OCI-LY1 (cell line): ENCODE measurements at regions not wholly inside any gene's neighbourhood (a gene's known extent, or its start where the extent isn't known, plus 50 kb on each side); places are given as distances from the start of the nearest gene placed in this dataset.

ENCODE experiments used
- H2AFZ ChIP-seq: fragments of 200-600 bp; sonication (generic), shearing (Covaris generic); 2 replicates; pipeline ENCODE4 v1.6.0; 2014; ENCODE audit warnings: antibody characterized with exemption, mild to moderate bottlenecking, low read length
- H3F3A ChIP-seq: fragments of 200-600 bp; sonication (generic), shearing (Covaris generic); 2 replicates; pipeline ENCODE4 v1.6.0; 2014; ENCODE audit warnings: mild to moderate bottlenecking, antibody characterized with exemption, low read length, moderate library complexity; ENCODE audit not compliant: insufficient read depth
- H3K27ac ChIP-seq: fragments of 200-600 bp; sonication (generic); 2 replicates; pipeline ENCODE4 v1.5.1; 2014; ENCODE audit warnings: low read length, mixed run types, mild to moderate bottlenecking, low read depth; ENCODE audit not compliant: poor library complexity, severe bottlenecking
- H3K27me3 ChIP-seq: fragments of 200-600 bp; sonication (generic); 2 replicates; pipeline ENCODE4 v1.6.0; 2014; ENCODE audit warnings: antibody characterized with exemption, mild to moderate bottlenecking, low read length, moderate library complexity; ENCODE audit not compliant: insufficient read depth
- H3K36me3 ChIP-seq: fragments of 200-600 bp; sonication (generic); 2 replicates; pipeline ENCODE4 v1.6.1; 2014; ENCODE audit warnings: mild to moderate bottlenecking, antibody characterized with exemption, low read length, moderate library complexity, mixed read lengths; ENCODE audit not compliant: insufficient read depth
- H3K4me1 ChIP-seq: fragments of 200-600 bp; sonication (generic); 2 replicates; pipeline ENCODE4 v1.5.1; 2014; ENCODE audit warnings: mild to moderate bottlenecking, low read length, moderate library complexity; ENCODE audit not compliant: insufficient read depth, severe bottlenecking
- H3K4me2 ChIP-seq: fragments of 200-600 bp; sonication (generic), shearing (Covaris generic); 2 replicates; pipeline ENCODE4 v1.6.1; 2014; ENCODE audit warnings: low read length
- H3K4me3 ChIP-seq: fragments of 200-600 bp; sonication (generic); 2 replicates; pipeline ENCODE4 v1.5.1; 2014; ENCODE audit warnings: low read length, low read depth, mild to moderate bottlenecking, mixed read lengths; ENCODE audit not compliant: poor library complexity, severe bottlenecking
- H3K79me2 ChIP-seq: fragments of 200-600 bp; shearing (Covaris generic); 2 replicates; pipeline ENCODE4 v1.6.1; 2016; ENCODE audit warnings: mixed run types, low read length, mixed read lengths; ENCODE audit not compliant: insufficient read depth
- H3K9ac ChIP-seq: fragments of 200-600 bp; sonication (generic), shearing (Covaris generic); 2 replicates; pipeline ENCODE4 v1.6.1; 2014; ENCODE audit warnings: mild to moderate bottlenecking, low read length, mixed read lengths
- H3K9me2 ChIP-seq: fragments of 200-600 bp; sonication (generic), shearing (Covaris generic); 2 replicates; pipeline ENCODE4 v1.6.1; 2014; ENCODE audit warnings: low read depth, mild to moderate bottlenecking, low read length, mixed read lengths
- H3K9me3 ChIP-seq: fragments of 200-600 bp; shearing (Covaris generic); 2 replicates; pipeline ENCODE4 v1.6.1; 2014; ENCODE audit warnings: low read length, mixed read lengths
- H4K20me1 ChIP-seq: fragments of 200-600 bp; sonication (generic), shearing (Covaris generic); 2 replicates; pipeline ENCODE4 v1.6.0; 2016; ENCODE audit warnings: mild to moderate bottlenecking, low read length; ENCODE audit not compliant: insufficient read depth
- EZH2 ChIP-seq: fragments of 200-600 bp; sonication (generic), shearing (Covaris generic); IDR thresholded peaks from 2 replicates; pipeline ENCODE4 v1.8.0; 2017; ENCODE audit warnings: borderline replicate concordance, mixed run types, mild to moderate bottlenecking, antibody characterized with exemption, low read length, moderate library complexity, mixed read lengths
- TF ChIP-seq, protein P1 (sequence below): fragments of 200-600 bp; sonication (generic), shearing (Covaris generic); IDR thresholded peaks from 2 replicates; pipeline ENCODE4 v1.5.1; 2017; ENCODE audit warnings: mild to moderate bottlenecking, antibody characterized with exemption, low read length, moderate library complexity, mixed read lengths

DNA sequence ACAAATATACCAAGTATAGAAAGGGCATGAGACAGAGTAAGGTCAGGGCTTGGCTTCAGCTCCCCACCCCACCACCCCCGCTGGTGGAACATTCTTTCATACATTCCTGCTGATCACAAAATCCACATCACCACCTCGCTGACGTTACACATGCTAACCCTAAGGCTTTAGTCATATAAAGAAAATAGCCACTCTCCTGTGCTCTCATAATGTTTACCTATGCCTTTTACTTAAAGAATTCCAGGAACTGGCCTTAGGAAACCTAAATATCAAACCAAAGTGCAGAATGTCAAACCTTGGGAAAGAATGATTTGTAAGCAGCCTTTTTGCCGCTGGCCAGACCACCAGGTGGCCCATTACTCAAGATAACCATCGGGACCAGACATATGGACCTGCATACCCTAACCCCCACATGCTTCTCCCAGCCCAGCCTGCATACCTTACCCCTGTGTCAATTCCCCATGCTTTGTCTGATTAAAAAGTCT, 136.3 kb upstream of the SLC39A10 start:
- Histone ChIP-seq H3F3A (no peaks in the 10 kb centered on the region), H3K36me3 (no peaks in the 10 kb centered on the region), H3K4me2 (no peak overlapping the region), H3K9ac (no peak overlapping the region), H3K4me3 (no peak overlapping the region), H3K9me2 (no peaks in the 10 kb centered on the region), H3K79me2 (no peaks in the 10 kb centered on the region), H3K4me1 (no peaks in the 10 kb centered on the region), H4K20me1 (no peaks in the 10 kb centered on the region), H3K9me3 (no peaks in the 10 kb centered on the region), H3K27ac (no peak overlapping the region), H2AFZ (no peak overlapping the region), H3K27me3 (no peaks in the 10 kb centered on the region)
- TF ChIP-seq, protein P1, sequence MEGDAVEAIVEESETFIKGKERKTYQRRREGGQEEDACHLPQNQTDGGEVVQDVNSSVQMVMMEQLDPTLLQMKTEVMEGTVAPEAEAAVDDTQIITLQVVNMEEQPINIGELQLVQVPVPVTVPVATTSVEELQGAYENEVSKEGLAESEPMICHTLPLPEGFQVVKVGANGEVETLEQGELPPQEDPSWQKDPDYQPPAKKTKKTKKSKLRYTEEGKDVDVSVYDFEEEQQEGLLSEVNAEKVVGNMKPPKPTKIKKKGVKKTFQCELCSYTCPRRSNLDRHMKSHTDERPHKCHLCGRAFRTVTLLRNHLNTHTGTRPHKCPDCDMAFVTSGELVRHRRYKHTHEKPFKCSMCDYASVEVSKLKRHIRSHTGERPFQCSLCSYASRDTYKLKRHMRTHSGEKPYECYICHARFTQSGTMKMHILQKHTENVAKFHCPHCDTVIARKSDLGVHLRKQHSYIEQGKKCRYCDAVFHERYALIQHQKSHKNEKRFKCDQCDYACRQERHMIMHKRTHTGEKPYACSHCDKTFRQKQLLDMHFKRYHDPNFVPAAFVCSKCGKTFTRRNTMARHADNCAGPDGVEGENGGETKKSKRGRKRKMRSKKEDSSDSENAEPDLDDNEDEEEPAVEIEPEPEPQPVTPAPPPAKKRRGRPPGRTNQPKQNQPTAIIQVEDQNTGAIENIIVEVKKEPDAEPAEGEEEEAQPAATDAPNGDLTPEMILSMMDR = no peak
- no peak for TF ChIP-seq EZH2

DNA sequence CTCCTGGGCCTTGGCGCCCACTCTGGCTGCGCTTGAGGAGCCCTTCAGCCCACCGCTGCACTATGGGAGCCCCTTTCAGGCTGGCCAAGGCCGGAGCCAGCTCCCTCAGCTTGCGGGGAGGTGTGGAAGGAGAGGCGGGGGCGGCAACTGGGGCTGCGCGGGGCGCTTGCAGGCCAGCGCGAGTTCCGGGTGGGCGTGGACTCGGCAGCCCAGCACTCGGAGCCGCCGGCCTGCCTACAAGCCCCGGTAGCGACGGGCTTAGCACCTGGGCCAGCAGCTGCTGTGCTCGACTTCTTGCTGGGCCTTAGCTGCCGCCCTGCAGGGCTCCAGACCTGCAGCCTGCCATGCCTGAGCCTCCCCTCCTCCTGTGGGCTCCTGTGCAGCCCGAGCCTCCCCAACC, 141.5 kb upstream of the SLC39A10 start:
- Histone ChIP-seq H3K9ac (no peak overlapping the region), H3F3A (no peaks in the 10 kb centered on the region), H2AFZ (no peak overlapping the region), H3K27me3 (no peaks in the 10 kb centered on the region), H3K27ac (no peak overlapping the region), H3K79me2 (no peaks in the 10 kb centered on the region), H3K4me3 (no peak overlapping the region), H3K9me2 (no peaks in the 10 kb centered on the region), H4K20me1 (no peaks in the 10 kb centered on the region), H3K4me2 (no peak overlapping the region), H3K4me1 (no peaks in the 10 kb centered on the region), H3K9me3 (no peaks in the 10 kb centered on the region), H3K36me3 (no peaks in the 10 kb centered on the region)
- TF ChIP-seq, protein P1 = no peak
- TF ChIP-seq EZH2 = no peak

DNA sequence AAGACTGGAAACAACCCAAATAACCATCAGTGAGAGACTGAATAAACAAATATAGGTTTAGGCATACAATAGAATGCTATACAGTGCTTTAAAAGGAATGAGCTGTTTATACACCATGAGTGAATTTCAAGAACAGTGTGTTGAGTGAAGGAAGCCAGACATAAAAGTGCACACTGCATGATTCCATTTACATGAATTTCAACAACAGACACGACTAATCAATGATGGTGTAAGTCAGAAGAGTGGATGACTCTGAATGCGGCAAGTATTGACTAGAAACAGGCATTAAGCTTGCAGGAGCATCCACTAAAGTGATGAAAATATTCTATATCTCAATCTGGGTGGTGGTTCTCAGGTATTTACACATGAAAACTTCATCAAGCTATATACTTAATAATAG, 142.7 kb upstream of the SLC39A10 start:
- no peaks in the 10 kb centered on the region for H3F3A ChIP-seq
- TF ChIP-seq, protein P1 = no peak
- TF ChIP-seq EZH2 = no peak
- H3K4me3 ChIP-seq = no peak overlapping the region
- no peak overlapping the region for H3K27ac ChIP-seq
- no peak overlapping the region for H3K4me2 ChIP-seq
- H4K20me1 ChIP-seq = no peaks in the 10 kb centered on the region
- H3K27me3 ChIP-seq = no peaks in the 10 kb centered on the region
- no peaks in the 10 kb centered on the region for H3K9me2 ChIP-seq
- no peaks in the 10 kb centered on the region for H3K79me2 ChIP-seq
- H3K9me3 ChIP-seq = no peaks in the 10 kb centered on the region
- H2AFZ ChIP-seq = no peak overlapping the region
- no peaks in the 10 kb centered on the region for H3K4me1 ChIP-seq
- no peak overlapping the region for H3K9ac ChIP-seq
- no peaks in the 10 kb centered on the region for H3K36me3 ChIP-seq
